SK-N-MC (cell line): ENCODE measurements at regions not wholly inside any gene's neighbourhood (a gene's known extent, or its start where the extent isn't known, plus 50 kb on each side); places are given as distances from the start of the nearest gene placed in this dataset.

ENCODE experiments used
- DNase-seq: peaks from one replicate; pipeline ENCODE4 v3.0.0-alpha.2; 2011; ENCODE audit warnings: low read depth, low spot score
- H3K27ac ChIP-seq: fragments of 200-600 bp; sonication (generic); 2 replicates; pipeline ENCODE4 v1.5.1; 2016; ENCODE audit warnings: mixed run types
- H3K36me3 ChIP-seq: fragments of 200-600 bp; sonication (generic); 2 replicates; pipeline ENCODE4 v1.6.1; 2017; ENCODE audit warnings: antibody characterized with exemption, low read length, mixed read lengths; ENCODE audit not compliant: insufficient read depth
- H3K4me3 ChIP-seq: fragments of 200-600 bp; sonication (generic); 2 replicates; pipeline ENCODE4 v1.5.1; 2016
- H3K9ac ChIP-seq: fragments of 200-600 bp; sonication (generic); 2 replicates; pipeline ENCODE4 v1.8.0; 2017; ENCODE audit warnings: mixed run types, mixed read lengths; ENCODE audit not compliant: insufficient read length
- H3K9me3 ChIP-seq: fragments of 200-600 bp; sonication (generic); 2 replicates; pipeline ENCODE4 v1.6.1; 2017; ENCODE audit warnings: low read depth, mild to moderate bottlenecking, antibody characterized with exemption, low read length, moderate library complexity, mixed read lengths
- EZH2 ChIP-seq: fragments of 200-600 bp; sonication (generic); IDR thresholded peaks from one replicate; pipeline ENCODE4 v1.6.1; 2017; ENCODE audit warnings: antibody characterized with exemption
- FOXP2 ChIP-seq: optimal IDR thresholded peaks from 2 replicates; pipeline ENCODE3; 2011; ENCODE audit warnings: mild to moderate bottlenecking, moderate library complexity; ENCODE audit not compliant: insufficient read depth; ENCODE audit errors: extremely low read length, control extremely low read depth
- POLR2AphosphoS5 ChIP-seq: IDR thresholded peaks from 2 replicates; pipeline ENCODE4 v1.6.1; 2012; ENCODE audit warnings: mild to moderate bottlenecking, low read depth, low read length, borderline replicate concordance

- TF ChIP-seq FOXP2 (no peak), POLR2AphosphoS5 (no peak), EZH2 (no peak)
- no peak for DNase-seq
- H3K4me3 ChIP-seq = no peak overlapping the region
- H3K9ac ChIP-seq = no peak overlapping the region
- H3K36me3 ChIP-seq = no peaks in the 10 kb centered on the region
- H3K27ac ChIP-seq = no peak overlapping the region
- no peaks in the 10 kb centered on the region for H3K9me3 ChIP-seq
These were observed 290.6 kb upstream of the CCL2 start for GRCh38 chr17:33964344-33964979.

GRCh38 chr17:33966410-33967059 is 288.6 kb upstream of the CCL2 start:
- no peaks in the 10 kb centered on the region for H3K36me3 ChIP-seq
- no peak overlapping the region for H3K9ac ChIP-seq
- DNase-seq = no peak
- TF ChIP-seq EZH2 (no peak), POLR2AphosphoS5 (no peak), FOXP2 (no peak)
- H3K9me3 ChIP-seq = no peaks in the 10 kb centered on the region
- no peak overlapping the region for H3K4me3 ChIP-seq
- H3K27ac ChIP-seq = no peak overlapping the region

DNA sequence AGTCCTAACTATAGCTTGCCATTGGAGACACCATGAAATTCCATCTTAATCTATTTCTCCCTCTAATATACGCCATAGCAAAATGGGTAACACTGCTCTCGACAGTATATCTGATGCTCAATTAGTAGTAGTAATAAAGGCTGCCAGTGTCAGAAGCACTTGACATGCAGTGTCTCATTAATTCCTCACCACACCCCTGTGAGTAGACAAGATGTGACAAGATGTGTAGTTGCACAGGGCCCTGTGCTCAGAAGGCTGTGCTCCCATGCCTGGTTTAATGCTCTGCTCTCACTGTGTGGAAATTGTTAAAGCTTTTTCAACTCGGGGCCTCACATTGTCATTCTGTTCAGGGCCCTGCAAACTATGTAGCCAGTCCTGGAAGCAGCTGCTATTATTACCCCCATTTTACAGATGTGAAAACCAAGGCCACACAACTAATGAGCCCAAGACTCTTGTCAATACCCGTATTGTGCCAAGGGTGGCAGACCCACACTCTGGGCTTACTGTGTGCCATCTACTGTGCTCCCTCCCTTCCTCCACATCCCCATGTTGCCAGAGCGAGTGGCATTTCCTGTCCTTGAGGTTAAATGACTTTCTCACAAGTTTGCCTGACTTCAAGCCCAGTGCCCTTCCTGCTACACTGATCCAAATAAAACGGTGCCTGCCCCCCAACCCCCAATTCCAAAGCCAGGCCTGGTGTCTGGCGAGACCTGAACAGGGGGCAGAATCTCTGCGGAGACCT is 287.3 kb upstream of the CCL2 start:
- no peak for DNase-seq
- H3K9me3 ChIP-seq = no peaks in the 10 kb centered on the region
- TF ChIP-seq POLR2AphosphoS5 = no peak
- no peak for TF ChIP-seq EZH2
- TF ChIP-seq FOXP2 = no peak
- H3K9ac ChIP-seq = no peak overlapping the region
- H3K36me3 ChIP-seq = no peaks in the 10 kb centered on the region
- no peak overlapping the region for H3K27ac ChIP-seq
- no peak overlapping the region for H3K4me3 ChIP-seq

- no peak for DNase-seq
- H3K36me3 ChIP-seq = no peaks in the 10 kb centered on the region
- no peak overlapping the region for H3K4me3 ChIP-seq
- TF ChIP-seq FOXP2 (no peak), EZH2 (no peak), POLR2AphosphoS5 (no peak)
- H3K9me3 ChIP-seq = no peaks in the 10 kb centered on the region
- H3K27ac ChIP-seq = no peak overlapping the region
- H3K9ac ChIP-seq = no peak overlapping the region
These were observed 286.6 kb upstream of the CCL2 start for GRCh38 chr17:33968350-33969044.

DNA sequence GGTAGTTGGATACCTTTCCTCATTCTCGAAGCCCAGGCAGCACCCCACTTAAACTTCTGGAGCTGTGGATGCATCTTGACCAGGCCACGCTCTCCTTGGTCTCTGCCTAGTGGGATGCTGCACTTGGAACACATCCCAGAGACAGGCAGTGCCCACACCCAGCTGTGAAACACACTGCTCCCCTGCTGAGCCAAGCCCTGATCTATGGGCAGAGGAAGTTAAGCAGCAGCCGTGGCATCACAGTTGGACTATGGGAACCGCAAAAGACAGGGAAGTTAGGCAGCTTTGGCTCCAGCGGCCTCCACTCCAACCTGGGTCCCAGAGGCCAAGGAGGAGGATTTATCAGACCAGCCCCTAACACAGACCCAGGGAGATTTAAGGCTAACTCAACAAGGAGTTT is 284.8 kb upstream of the CCL2 start:
- no peak for DNase-seq
- Histone ChIP-seq H3K36me3 (no peaks in the 10 kb centered on the region), H3K9me3 (no peaks in the 10 kb centered on the region), H3K4me3 (no peak overlapping the region), H3K9ac (no peak overlapping the region), H3K27ac (no peak overlapping the region)
- no peak for TF ChIP-seq FOXP2
- TF ChIP-seq POLR2AphosphoS5 = no peak

- no peaks in the 10 kb centered on the region for H3K9me3 ChIP-seq
- no peak overlapping the region for H3K9ac ChIP-seq
- H3K27ac ChIP-seq = no peak overlapping the region
- no peak overlapping the region for H3K4me3 ChIP-seq
- no peak for TF ChIP-seq FOXP2
- no peak for TF ChIP-seq EZH2
- TF ChIP-seq POLR2AphosphoS5 = no peak
- no peaks in the 10 kb centered on the region for H3K36me3 ChIP-seq
- DNase-seq = no peak
These were observed 282.3 kb upstream of the CCL2 start for GRCh38 chr17:33972763-33973162.

DNA sequence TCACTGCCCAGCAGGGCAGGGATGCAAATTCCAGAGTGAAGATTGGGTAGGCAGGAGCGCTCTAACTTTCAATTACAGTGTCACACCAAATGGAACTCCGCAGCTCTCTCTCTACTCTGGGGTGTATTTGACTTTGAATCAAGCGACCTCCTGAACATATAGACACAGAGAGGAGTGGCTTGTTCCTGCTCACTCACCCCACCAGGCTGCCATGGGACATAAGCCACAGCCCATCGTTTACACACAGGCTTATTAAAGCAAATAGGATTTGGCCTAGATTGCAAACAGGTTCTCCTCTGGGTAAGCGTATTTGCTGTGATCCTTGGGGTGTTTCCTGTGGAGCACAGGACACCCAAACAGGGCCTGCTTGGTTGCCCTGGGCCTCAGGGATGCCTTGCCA is 281.6 kb upstream of the CCL2 start:
- TF ChIP-seq POLR2AphosphoS5 (no peak), EZH2 (no peak), FOXP2 (no peak)
- Histone ChIP-seq H3K27ac (no peak overlapping the region), H3K4me3 (no peak overlapping the region), H3K36me3 (no peaks in the 10 kb centered on the region), H3K9me3 (no peaks in the 10 kb centered on the region), H3K9ac (no peak overlapping the region)
- no peak for DNase-seq

DNA sequence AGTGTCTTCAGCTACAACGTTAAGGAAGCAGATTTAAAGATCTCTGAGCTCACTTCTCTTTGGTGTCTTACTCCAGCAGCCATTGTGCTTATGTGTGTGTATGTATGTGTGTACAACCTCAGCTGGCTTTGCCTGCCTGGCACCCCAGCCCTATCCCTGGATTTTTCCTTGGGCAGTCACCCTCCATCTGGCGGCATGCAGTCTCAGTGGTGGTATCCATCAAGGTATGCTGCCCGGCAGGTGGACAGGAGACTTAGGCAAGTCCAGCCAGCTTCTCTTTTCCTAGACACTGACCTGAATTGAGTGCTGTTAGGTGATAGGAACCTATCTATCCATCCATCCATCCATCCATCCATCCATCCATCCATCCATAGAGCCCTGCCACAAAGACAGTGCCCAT is 280.8 kb upstream of the CCL2 start:
- H3K36me3 ChIP-seq = no peaks in the 10 kb centered on the region
- no peak for TF ChIP-seq FOXP2
- TF ChIP-seq POLR2AphosphoS5 = no peak
- no peak for TF ChIP-seq EZH2
- H3K9me3 ChIP-seq = no peaks in the 10 kb centered on the region

More for the DNA sequence above, 280.8 kb upstream of the CCL2 start:
- Histone ChIP-seq H3K9ac (no peak overlapping the region), H3K27ac (no peak overlapping the region), H3K4me3 (no peak overlapping the region)
- DNase-seq = no peak
